AG04450 (cell line): ENCODE measurements at regions not wholly inside any gene's neighbourhood (a gene's known extent, or its start where the extent isn't known, plus 50 kb on each side); places are given as distances from the start of the nearest gene placed in this dataset.

Experiments used
- CTCF ChIA-PET: fragments of 300-600, 350-600 bp; formaldehyde crosslinking; extraction: SDS; loops from one replicate; lab custom pipeline; 2022; ENCODE audit warnings: antibody characterized with exemption, inconsistent platforms; lab: Charles Lee
- POLR2A ChIA-PET: fragments of 350-600 bp; formaldehyde crosslinking; extraction: SDS; loops from one replicate; lab custom pipeline; 2021; ENCODE audit warnings: antibody characterized with exemption, inconsistent platforms; lab: Yijun Ruan, JAX
- DNase-seq: peaks from one replicate; pipeline ENCODE4 v3.0.0-alpha.2; 2011; ENCODE audit warnings: low read depth, low spot score
- H3K27ac ChIP-seq: one replicate; pipeline ENCODE4 v1.5.1; 2012; ENCODE audit warnings: low read depth, low read length, control low read depth
- H3K27me3 ChIP-seq: one replicate; pipeline ENCODE4 v1.6.0; 2012; ENCODE audit warnings: low read length; ENCODE audit not compliant: control insufficient read depth, insufficient read depth
- H3K4me3 ChIP-seq: 2 replicates; pipeline ENCODE4 v1.5.1; 2011; ENCODE audit warnings: mild to moderate bottlenecking, low read depth, low read length, control low read depth
- H3K9me3 ChIP-seq: 2 replicates; pipeline ENCODE4 v1.5.1; 2012; ENCODE audit warnings: low read length; ENCODE audit not compliant: control insufficient read depth, insufficient read depth
- CTCF ChIP-seq: IDR thresholded peaks from 2 replicates; pipeline ENCODE4 v1.5.1; 2011; ENCODE audit warnings: low read depth, low read length, control low read depth, inconsistent platforms

- no peak for TF ChIP-seq CTCF
- POLR2A ChIA-PET: no interaction called here
- peaks cover 21% of the 10 kb centered on the region for H3K9me3 ChIP-seq
- H3K4me3 ChIP-seq: no peak overlapping the region
- CTCF ChIA-PET: no interaction called here
- no peak for DNase-seq
- no peaks in the 10 kb centered on the region for H3K27me3 ChIP-seq
- H3K27ac ChIP-seq: no peak overlapping the region
Measured at GRCh38 chr1:239543873-239544272, 157.5 kb downstream of the CHRM3 start.

GRCh38 chr1:239545466-239545865, 159.1 kb downstream of the CHRM3 start:
- H3K9me3 ChIP-seq: peaks cover 16% of the 10 kb centered on the region
- POLR2A ChIA-PET: no interaction called here
- H3K4me3 ChIP-seq: no peak overlapping the region
- CTCF ChIA-PET: no interaction called here
- no peak for DNase-seq
- no peak overlapping the region for H3K27ac ChIP-seq
- H3K27me3 ChIP-seq: no peaks in the 10 kb centered on the region
- TF ChIP-seq CTCF: no peak

- Histone ChIP-seq H3K27me3 (no peaks in the 10 kb centered on the region), H3K9me3 (peaks cover 11% of the 10 kb centered on the region), H3K27ac (no peak overlapping the region), H3K4me3 (no peak overlapping the region)
- TF ChIP-seq CTCF: no peak
- ChIA-PET POLR2A (no interaction called here), CTCF (no interaction called here)
- no peak for DNase-seq
Measured at GRCh38 chr1:239547987-239548386, 161.6 kb downstream of the CHRM3 start.

GRCh38 chr1:239550178-239550577, 163.8 kb downstream of the CHRM3 start:
- POLR2A ChIA-PET: no interaction called here
- no peak for DNase-seq

GRCh38 chr1:239555350-239555749, 169.0 kb downstream of the CHRM3 start:
- Histone ChIP-seq H3K27me3 (no peaks in the 10 kb centered on the region), H3K9me3 (peaks cover 5% of the 10 kb centered on the region; the same call in 1 of the 2 replicates), H3K4me3 (no peak overlapping the region), H3K27ac (no peak overlapping the region)
- DNase-seq: no peak
- POLR2A ChIA-PET: no interaction called here
- TF ChIP-seq CTCF: no peak
- CTCF ChIA-PET: no interaction called here

More at GRCh38 chr1:239550178-239550577, 163.8 kb downstream of the CHRM3 start:
- Histone ChIP-seq H3K9me3 (no peaks in the 10 kb centered on the region), H3K27me3 (no peaks in the 10 kb centered on the region), H3K4me3 (no peak overlapping the region), H3K27ac (no peak overlapping the region)
- TF ChIP-seq CTCF: no peak
- CTCF ChIA-PET: no interaction called here
